Mammary epithelial cell (primary cell): ENCODE measurements at regions not wholly inside any gene's neighbourhood (a gene's known extent, or its start where the extent isn't known, plus 50 kb on each side); places are given as distances from the start of the nearest gene placed in this dataset.

Experiments
- EZH2 ChIP-seq: IDR thresholded peaks from 2 replicates; pipeline ENCODE4 v1.6.1; 2012; ENCODE audit warnings: low read length, inconsistent platforms, borderline replicate concordance
- TF ChIP-seq, protein P1 (sequence below), 2 donors: IDR thresholded peaks in 1 of 2; conservative IDR thresholded peaks in 1 of 2; 2 replicates each; pipeline ENCODE4 v1.5.1; 2011 to 2012; ENCODE audit warnings: inconsistent platforms in 2 of 2, low read length in 2 of 2, mild to moderate bottlenecking in 2 of 2, control low read depth in 1 of 2, low read depth in 1 of 2; ENCODE audit not compliant: insufficient read depth in 1 of 2; ENCODE audit errors: extremely low read depth in 1 of 2

DNA sequence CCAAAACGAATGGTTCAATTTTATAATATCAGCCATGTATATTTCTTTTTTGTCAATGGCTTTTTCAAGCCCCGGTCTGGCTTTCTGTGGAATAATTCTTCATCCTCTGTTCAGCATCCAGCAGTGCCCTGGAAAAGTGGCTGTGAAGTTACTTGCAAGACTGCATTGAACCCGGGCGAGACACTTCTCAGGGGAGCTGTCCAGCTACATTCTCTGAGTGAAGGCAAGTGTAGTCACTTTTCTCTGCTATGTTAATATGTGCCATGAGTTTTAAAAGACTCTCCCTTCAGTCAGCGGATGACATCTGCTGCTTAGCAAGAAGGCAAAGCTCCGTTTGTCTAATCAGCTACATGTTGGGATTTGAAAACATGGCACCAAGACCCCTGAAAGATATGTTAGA lies 81.3 kb upstream of the RGMA start:
- TF ChIP-seq, protein P1, sequence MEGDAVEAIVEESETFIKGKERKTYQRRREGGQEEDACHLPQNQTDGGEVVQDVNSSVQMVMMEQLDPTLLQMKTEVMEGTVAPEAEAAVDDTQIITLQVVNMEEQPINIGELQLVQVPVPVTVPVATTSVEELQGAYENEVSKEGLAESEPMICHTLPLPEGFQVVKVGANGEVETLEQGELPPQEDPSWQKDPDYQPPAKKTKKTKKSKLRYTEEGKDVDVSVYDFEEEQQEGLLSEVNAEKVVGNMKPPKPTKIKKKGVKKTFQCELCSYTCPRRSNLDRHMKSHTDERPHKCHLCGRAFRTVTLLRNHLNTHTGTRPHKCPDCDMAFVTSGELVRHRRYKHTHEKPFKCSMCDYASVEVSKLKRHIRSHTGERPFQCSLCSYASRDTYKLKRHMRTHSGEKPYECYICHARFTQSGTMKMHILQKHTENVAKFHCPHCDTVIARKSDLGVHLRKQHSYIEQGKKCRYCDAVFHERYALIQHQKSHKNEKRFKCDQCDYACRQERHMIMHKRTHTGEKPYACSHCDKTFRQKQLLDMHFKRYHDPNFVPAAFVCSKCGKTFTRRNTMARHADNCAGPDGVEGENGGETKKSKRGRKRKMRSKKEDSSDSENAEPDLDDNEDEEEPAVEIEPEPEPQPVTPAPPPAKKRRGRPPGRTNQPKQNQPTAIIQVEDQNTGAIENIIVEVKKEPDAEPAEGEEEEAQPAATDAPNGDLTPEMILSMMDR (conservative IDR thresholded peaks at IDR 0.05 in 1 of 2, IDR thresholded peaks at IDR 0.05 in 1 of 2; ENCODE audit: extremely low read depth in 1 of 2, insufficient read depth in 1 of 2, low read depth in 1 of 2, low read length in 2 of 2), result no peak
- no peak for TF ChIP-seq EZH2
